Vagina (tissue), 2 donors: ENCODE measurements at regions not wholly inside any gene's neighbourhood (a gene's known extent, or its start where the extent isn't known, plus 50 kb on each side); places are given as distances from the start of the nearest gene placed in this dataset.
"Not testable (repeated sequence)": the region's sequence is repeated elsewhere in the genome, so short reads cannot be mapped to it uniquely, and the experiment has no call there.

ENCODE experiments used
- POLR2A ChIP-seq, 2 donors: fragments of 450-650 bp; IDR thresholded peaks; one replicate each; pipeline ENCODE4 v1.6.1; 2017; ENCODE audit warnings: antibody characterized with exemption in 2 of 2, mild to moderate bottlenecking in 2 of 2, moderate library complexity in 2 of 2
- POLR2AphosphoS5 ChIP-seq, 2 donors: sonication (generic); formaldehyde crosslinking; IDR thresholded peaks; one replicate each; pipeline ENCODE4 v1.9.0; 2017; ENCODE audit warnings: antibody characterized with exemption in 2 of 2, mild to moderate bottlenecking in 2 of 2, low read depth in 1 of 2; ENCODE audit not compliant: insufficient read depth in 1 of 2
- TF ChIP-seq, protein P1 (sequence below), 3 experiments: fragments of 450-650 bp in 2 of 3; fragments of 200-600 bp in 1 of 3; sonication (generic) in 1 of 3; IDR thresholded peaks; one replicate each; pipeline ENCODE4 v1.5.1; 2017 to 2019; ENCODE audit warnings: antibody characterized with exemption in 3 of 3, mild to moderate bottlenecking in 2 of 3, moderate library complexity in 2 of 3

DNA sequence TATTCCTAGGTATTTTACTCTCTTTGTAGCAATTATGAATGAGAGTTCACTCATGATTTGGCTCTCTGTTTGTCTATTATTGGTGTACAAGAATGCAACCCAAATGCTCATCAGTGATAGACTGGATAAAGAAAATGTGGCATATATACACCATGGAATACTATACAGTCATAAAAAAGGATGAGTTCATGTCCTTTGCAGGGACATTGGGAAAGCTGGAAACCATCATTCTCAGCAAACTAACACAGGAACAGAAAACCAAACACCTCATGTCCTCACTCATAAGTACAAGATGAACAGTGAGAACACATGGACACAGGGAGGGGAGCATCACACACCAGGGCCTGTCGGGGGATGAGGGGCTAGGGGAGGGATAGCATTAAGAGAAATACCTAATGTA, 71.8 kb downstream of the PRORP start:
- TF ChIP-seq POLR2AphosphoS5 (IDR thresholded peaks at IDR 0.05; ENCODE audit: insufficient read depth in 1 of 2, low read depth in 1 of 2); POLR2A (IDR thresholded peaks at IDR 0.05): not testable (repeated sequence)
- TF ChIP-seq, protein P1, sequence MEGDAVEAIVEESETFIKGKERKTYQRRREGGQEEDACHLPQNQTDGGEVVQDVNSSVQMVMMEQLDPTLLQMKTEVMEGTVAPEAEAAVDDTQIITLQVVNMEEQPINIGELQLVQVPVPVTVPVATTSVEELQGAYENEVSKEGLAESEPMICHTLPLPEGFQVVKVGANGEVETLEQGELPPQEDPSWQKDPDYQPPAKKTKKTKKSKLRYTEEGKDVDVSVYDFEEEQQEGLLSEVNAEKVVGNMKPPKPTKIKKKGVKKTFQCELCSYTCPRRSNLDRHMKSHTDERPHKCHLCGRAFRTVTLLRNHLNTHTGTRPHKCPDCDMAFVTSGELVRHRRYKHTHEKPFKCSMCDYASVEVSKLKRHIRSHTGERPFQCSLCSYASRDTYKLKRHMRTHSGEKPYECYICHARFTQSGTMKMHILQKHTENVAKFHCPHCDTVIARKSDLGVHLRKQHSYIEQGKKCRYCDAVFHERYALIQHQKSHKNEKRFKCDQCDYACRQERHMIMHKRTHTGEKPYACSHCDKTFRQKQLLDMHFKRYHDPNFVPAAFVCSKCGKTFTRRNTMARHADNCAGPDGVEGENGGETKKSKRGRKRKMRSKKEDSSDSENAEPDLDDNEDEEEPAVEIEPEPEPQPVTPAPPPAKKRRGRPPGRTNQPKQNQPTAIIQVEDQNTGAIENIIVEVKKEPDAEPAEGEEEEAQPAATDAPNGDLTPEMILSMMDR (IDR thresholded peaks at IDR 0.05): not testable (repeated sequence)
